HFF-Myc (cell line): ENCODE measurements at regions not wholly inside any gene's neighbourhood (a gene's known extent, or its start where the extent isn't known, plus 50 kb on each side); places are given as distances from the start of the nearest gene placed in this dataset.

Experiments
- DNase-seq: peaks from one replicate; pipeline ENCODE4 v3.0.0-alpha.2; 2011; ENCODE audit warnings: low read depth; ENCODE audit errors: extremely low read depth
- H3K4me3 ChIP-seq: replicated peaks from 2 replicates; pipeline ENCODE4 v1.5.1; 2011; ENCODE audit warnings: low read depth, mild to moderate bottlenecking, control low read depth, low read length
- CTCF ChIP-seq: IDR thresholded peaks from 2 replicates; pipeline ENCODE4 v1.5.1; 2012; ENCODE audit warnings: mild to moderate bottlenecking, low read depth, low read length, control low read depth; ENCODE audit errors: missing control alignments

- no peak for TF ChIP-seq CTCF
- DNase-seq: no peak
- no peak overlapping the region for H3K4me3 ChIP-seq
These were observed 191.6 kb downstream of the IGLL1 start for GRCh38 chr22:23388517-23388890.

- DNase-seq: no peak
- no peak overlapping the region for H3K4me3 ChIP-seq
- no peak for TF ChIP-seq CTCF
These were observed 192.1 kb downstream of the IGLL1 start for GRCh38 chr22:23387827-23388516.

GRCh38 chr22:23386822-23387580 lies 193.1 kb downstream of the IGLL1 start:
- TF ChIP-seq CTCF: no peak
- H3K4me3 ChIP-seq: no peak overlapping the region
- DNase-seq: no peak

- TF ChIP-seq CTCF: peak; percentile 99
- peak; percentile 30 for DNase-seq
- no peak overlapping the region for H3K4me3 ChIP-seq
These were observed 194.1 kb downstream of the IGLL1 start for GRCh38 chr22:23385678-23386631.

- no peak for TF ChIP-seq CTCF
- no peak overlapping the region for H3K4me3 ChIP-seq
- DNase-seq: no peak
These were observed 195.0 kb downstream of the IGLL1 start for GRCh38 chr22:23384923-23385677.

GRCh38 chr22:23384431-23384830 lies 195.7 kb downstream of the IGLL1 start:
- DNase-seq: no peak
- no peak overlapping the region for H3K4me3 ChIP-seq
- no peak for TF ChIP-seq CTCF
